OCI-LY1 (cell line): ENCODE measurements at regions not wholly inside any gene's neighbourhood (a gene's known extent, or its start where the extent isn't known, plus 50 kb on each side); places are given as distances from the start of the nearest gene placed in this dataset.

Source experiments
- H2AFZ ChIP-seq: fragments of 200-600 bp; sonication (generic), shearing (Covaris generic); 2 replicates; pipeline ENCODE4 v1.6.0; 2014; ENCODE audit warnings: antibody characterized with exemption, mild to moderate bottlenecking, low read length
- H3F3A ChIP-seq: fragments of 200-600 bp; sonication (generic), shearing (Covaris generic); 2 replicates; pipeline ENCODE4 v1.6.0; 2014; ENCODE audit warnings: mild to moderate bottlenecking, antibody characterized with exemption, low read length, moderate library complexity; ENCODE audit not compliant: insufficient read depth
- H3K27ac ChIP-seq: fragments of 200-600 bp; sonication (generic); 2 replicates; pipeline ENCODE4 v1.5.1; 2014; ENCODE audit warnings: low read length, mixed run types, mild to moderate bottlenecking, low read depth; ENCODE audit not compliant: poor library complexity, severe bottlenecking
- H3K27me3 ChIP-seq: fragments of 200-600 bp; sonication (generic); 2 replicates; pipeline ENCODE4 v1.6.0; 2014; ENCODE audit warnings: antibody characterized with exemption, mild to moderate bottlenecking, low read length, moderate library complexity; ENCODE audit not compliant: insufficient read depth
- H3K36me3 ChIP-seq: fragments of 200-600 bp; sonication (generic); 2 replicates; pipeline ENCODE4 v1.6.1; 2014; ENCODE audit warnings: mild to moderate bottlenecking, antibody characterized with exemption, low read length, moderate library complexity, mixed read lengths; ENCODE audit not compliant: insufficient read depth
- H3K4me1 ChIP-seq: fragments of 200-600 bp; sonication (generic); 2 replicates; pipeline ENCODE4 v1.5.1; 2014; ENCODE audit warnings: mild to moderate bottlenecking, low read length, moderate library complexity; ENCODE audit not compliant: insufficient read depth, severe bottlenecking
- H3K4me2 ChIP-seq: fragments of 200-600 bp; sonication (generic), shearing (Covaris generic); 2 replicates; pipeline ENCODE4 v1.6.1; 2014; ENCODE audit warnings: low read length
- H3K4me3 ChIP-seq: fragments of 200-600 bp; sonication (generic); 2 replicates; pipeline ENCODE4 v1.5.1; 2014; ENCODE audit warnings: low read length, low read depth, mild to moderate bottlenecking, mixed read lengths; ENCODE audit not compliant: poor library complexity, severe bottlenecking
- H3K79me2 ChIP-seq: fragments of 200-600 bp; shearing (Covaris generic); 2 replicates; pipeline ENCODE4 v1.6.1; 2016; ENCODE audit warnings: mixed run types, low read length, mixed read lengths; ENCODE audit not compliant: insufficient read depth
- H3K9ac ChIP-seq: fragments of 200-600 bp; sonication (generic), shearing (Covaris generic); 2 replicates; pipeline ENCODE4 v1.6.1; 2014; ENCODE audit warnings: mild to moderate bottlenecking, low read length, mixed read lengths
- H3K9me2 ChIP-seq: fragments of 200-600 bp; sonication (generic), shearing (Covaris generic); 2 replicates; pipeline ENCODE4 v1.6.1; 2014; ENCODE audit warnings: low read depth, mild to moderate bottlenecking, low read length, mixed read lengths
- H3K9me3 ChIP-seq: fragments of 200-600 bp; shearing (Covaris generic); 2 replicates; pipeline ENCODE4 v1.6.1; 2014; ENCODE audit warnings: low read length, mixed read lengths
- H4K20me1 ChIP-seq: fragments of 200-600 bp; sonication (generic), shearing (Covaris generic); 2 replicates; pipeline ENCODE4 v1.6.0; 2016; ENCODE audit warnings: mild to moderate bottlenecking, low read length; ENCODE audit not compliant: insufficient read depth
- EZH2 ChIP-seq: fragments of 200-600 bp; sonication (generic), shearing (Covaris generic); IDR thresholded peaks from 2 replicates; pipeline ENCODE4 v1.8.0; 2017; ENCODE audit warnings: borderline replicate concordance, mixed run types, mild to moderate bottlenecking, antibody characterized with exemption, low read length, moderate library complexity, mixed read lengths
- TF ChIP-seq, protein P1 (sequence below): fragments of 200-600 bp; sonication (generic), shearing (Covaris generic); IDR thresholded peaks from 2 replicates; pipeline ENCODE4 v1.5.1; 2017; ENCODE audit warnings: mild to moderate bottlenecking, antibody characterized with exemption, low read length, moderate library complexity, mixed read lengths

DNA sequence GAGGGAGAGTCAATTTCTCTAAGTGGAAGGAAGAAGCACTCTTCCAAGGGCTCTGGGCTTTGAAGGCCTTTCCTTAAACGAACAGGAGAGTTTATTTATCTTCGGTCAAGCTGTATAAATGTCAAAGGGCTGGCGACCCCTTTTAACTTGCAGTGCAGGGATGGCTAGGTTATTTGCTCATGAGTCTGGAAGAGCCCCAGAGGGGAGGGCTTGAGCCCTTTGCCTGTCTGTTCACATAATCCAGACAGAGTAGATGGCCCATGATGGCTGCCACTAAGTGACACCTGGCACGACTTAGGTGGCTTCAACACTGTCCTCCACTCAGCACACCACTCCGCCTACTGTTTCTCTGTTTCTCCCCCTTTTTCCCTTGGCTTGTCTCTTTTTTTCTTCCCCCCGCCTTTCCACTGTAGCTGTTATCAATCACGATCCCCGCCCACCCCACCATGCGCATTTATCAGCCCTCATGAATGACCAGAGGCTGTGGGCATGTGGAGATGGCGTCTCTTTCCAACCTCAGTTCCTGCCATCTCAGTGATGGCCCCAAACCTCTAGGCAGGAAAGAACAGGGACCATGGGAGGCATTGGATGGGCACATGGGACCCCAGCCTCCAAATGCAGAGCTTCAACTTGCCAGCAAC lies 408.7 kb upstream of the TNRC6C start:
- Histone ChIP-seq H3K27me3 (peaks cover 10% of the 10 kb centered on the region), H3K4me2 (no peak overlapping the region), H3K4me3 (no peak overlapping the region), H4K20me1 (no peaks in the 10 kb centered on the region), H3K4me1 (no peaks in the 10 kb centered on the region), H2AFZ (no peak overlapping the region), H3F3A (no peaks in the 10 kb centered on the region), H3K79me2 (no peaks in the 10 kb centered on the region), H3K9ac (no peak overlapping the region), H3K36me3 (no peaks in the 10 kb centered on the region), H3K27ac (no peak overlapping the region), H3K9me2 (no peaks in the 10 kb centered on the region), H3K9me3 (no peaks in the 10 kb centered on the region)
- no peak for TF ChIP-seq EZH2
- TF ChIP-seq, protein P1, sequence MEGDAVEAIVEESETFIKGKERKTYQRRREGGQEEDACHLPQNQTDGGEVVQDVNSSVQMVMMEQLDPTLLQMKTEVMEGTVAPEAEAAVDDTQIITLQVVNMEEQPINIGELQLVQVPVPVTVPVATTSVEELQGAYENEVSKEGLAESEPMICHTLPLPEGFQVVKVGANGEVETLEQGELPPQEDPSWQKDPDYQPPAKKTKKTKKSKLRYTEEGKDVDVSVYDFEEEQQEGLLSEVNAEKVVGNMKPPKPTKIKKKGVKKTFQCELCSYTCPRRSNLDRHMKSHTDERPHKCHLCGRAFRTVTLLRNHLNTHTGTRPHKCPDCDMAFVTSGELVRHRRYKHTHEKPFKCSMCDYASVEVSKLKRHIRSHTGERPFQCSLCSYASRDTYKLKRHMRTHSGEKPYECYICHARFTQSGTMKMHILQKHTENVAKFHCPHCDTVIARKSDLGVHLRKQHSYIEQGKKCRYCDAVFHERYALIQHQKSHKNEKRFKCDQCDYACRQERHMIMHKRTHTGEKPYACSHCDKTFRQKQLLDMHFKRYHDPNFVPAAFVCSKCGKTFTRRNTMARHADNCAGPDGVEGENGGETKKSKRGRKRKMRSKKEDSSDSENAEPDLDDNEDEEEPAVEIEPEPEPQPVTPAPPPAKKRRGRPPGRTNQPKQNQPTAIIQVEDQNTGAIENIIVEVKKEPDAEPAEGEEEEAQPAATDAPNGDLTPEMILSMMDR, result no peak

DNA sequence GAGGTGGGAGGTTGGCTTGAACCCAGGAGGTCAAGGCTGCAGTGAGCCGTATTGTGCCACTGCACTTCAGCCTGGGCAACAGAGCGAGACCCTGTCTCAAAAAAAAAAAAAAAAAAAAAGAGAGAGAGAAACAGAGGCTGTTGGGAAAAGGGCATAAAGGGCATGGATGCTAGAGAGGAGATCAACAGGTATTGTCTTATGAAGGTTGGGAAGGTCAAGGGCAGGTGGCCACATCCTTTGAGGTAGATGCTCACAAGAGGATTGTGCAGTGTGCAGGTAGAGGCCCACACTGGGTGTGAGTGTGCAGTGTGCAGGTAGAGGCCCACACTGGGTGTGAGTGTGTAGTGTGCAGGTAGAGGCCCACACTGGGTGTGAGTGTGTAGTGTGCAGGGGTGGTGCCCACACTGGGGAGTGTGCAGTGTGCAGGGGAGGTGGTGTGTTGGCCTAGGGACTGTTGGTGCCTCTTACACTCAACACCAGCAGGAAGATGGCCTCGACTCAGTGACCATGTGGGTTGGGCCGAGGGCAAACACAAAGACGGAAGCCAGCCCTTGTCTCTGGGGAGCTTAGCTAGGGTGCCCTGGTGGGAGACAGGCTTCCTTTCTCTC lies 404.9 kb upstream of the TNRC6C start:
- Histone ChIP-seq H3K9ac (no peak overlapping the region), H3K79me2 (no peaks in the 10 kb centered on the region), H2AFZ (no peak overlapping the region), H4K20me1 (no peaks in the 10 kb centered on the region), H3K4me3 (no peak overlapping the region), H3K4me2 (no peak overlapping the region), H3F3A (no peaks in the 10 kb centered on the region), H3K27ac (no peak overlapping the region), H3K36me3 (no peaks in the 10 kb centered on the region), H3K9me2 (no peaks in the 10 kb centered on the region), H3K4me1 (no peaks in the 10 kb centered on the region), H3K9me3 (no peaks in the 10 kb centered on the region), H3K27me3 (no peaks in the 10 kb centered on the region; the same call in 1 of the 2 replicates)
- no peak for TF ChIP-seq EZH2
- TF ChIP-seq, protein P1, result no peak

DNA sequence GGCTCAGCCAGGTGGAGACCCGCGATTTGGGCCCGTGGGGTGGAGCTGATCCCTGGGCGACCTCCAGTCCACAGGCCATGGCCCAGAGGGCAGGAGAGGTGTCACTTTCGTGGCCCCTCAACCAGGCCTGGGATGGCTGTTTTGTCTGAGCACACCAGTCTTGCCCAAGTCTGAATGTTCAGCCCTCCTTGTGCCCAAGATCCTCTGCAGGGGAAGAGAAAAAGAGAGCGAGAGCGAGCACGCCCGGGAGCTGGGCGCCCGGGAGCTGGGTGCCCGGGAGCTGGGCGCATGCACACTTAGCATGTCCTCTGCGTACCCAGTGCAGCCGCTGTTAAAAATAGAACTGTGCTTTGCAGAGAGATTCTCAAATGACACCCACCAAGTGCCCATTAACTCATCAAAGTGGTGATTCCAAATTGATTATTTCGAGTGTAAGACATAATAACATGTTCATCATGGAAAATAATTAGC lies 403.3 kb upstream of the TNRC6C start:
- no peak for TF ChIP-seq EZH2
- TF ChIP-seq, protein P1, result no peak

More for the DNA sequence above, 403.3 kb upstream of the TNRC6C start:
- no peak overlapping the region for H3K9ac ChIP-seq
- no peak overlapping the region for H3K4me3 ChIP-seq
- H3K9me3 ChIP-seq, result no peaks in the 10 kb centered on the region
- H4K20me1 ChIP-seq, result no peaks in the 10 kb centered on the region
- no peaks in the 10 kb centered on the region for H3K36me3 ChIP-seq
- H3K79me2 ChIP-seq, result no peaks in the 10 kb centered on the region
- H3F3A ChIP-seq, result no peaks in the 10 kb centered on the region
- no peaks in the 10 kb centered on the region for H3K4me1 ChIP-seq
- no peaks in the 10 kb centered on the region for H3K9me2 ChIP-seq
- H2AFZ ChIP-seq, result no peak overlapping the region
- no peak overlapping the region for H3K4me2 ChIP-seq
- H3K27ac ChIP-seq, result no peak overlapping the region
- H3K27me3 ChIP-seq, result peaks cover 7% of the 10 kb centered on the region; the same call in 1 of the 2 replicates
